ENCODE measurements at regions not wholly inside any gene's neighbourhood (a gene's known extent, or its start where the extent isn't known, plus 50 kb on each side); places are given as distances from the start of the nearest gene placed in this dataset.

- TF ChIP-seq FOXA1 (IDR thresholded peaks at IDR 0.05), result no peak
- no peak for TF ChIP-seq HDGF (IDR thresholded peaks at IDR 0.05; ENCODE audit: borderline replicate concordance)
- no peak for TF ChIP-seq SP1 (IDR thresholded peaks at IDR 0.05)
- no peak for TF ChIP-seq BHLHE40 (IDR thresholded peaks at IDR 0.05; ENCODE audit: borderline replicate concordance)
Observed at GRCh38 chr4:55730280-55730931, 89.2 kb upstream of the EXOC1L start.
